ENCODE measurements at regions not wholly inside any gene's neighbourhood (a gene's known extent, or its start where the extent isn't known, plus 50 kb on each side); places are given as distances from the start of the nearest gene placed in this dataset.
"Not testable (repeated sequence)": the region's sequence is repeated elsewhere in the genome, so short reads cannot be mapped to it uniquely, and the experiment has no call there.

- Mint-ChIP-seq H3K27ac (no peak overlapping the region), H3K4me3 (no peak overlapping the region), H3K27me3 (peaks cover 4% of the 10 kb centered on the region), H3K4me1 (ENCODE audit: low read depth) (no peaks in the 10 kb centered on the region), H3K9me3 (ENCODE audit: low read depth) (no peaks in the 10 kb centered on the region), H3K36me3 (peaks cover 3% of the 10 kb centered on the region)
Observed at GRCh38 chr5:68681929-68682328, 411.9 kb upstream of the SLC30A5 start.

- Mint-ChIP-seq H3K4me3 (no peak overlapping the region), H3K4me1 (ENCODE audit: low read depth) (no peaks in the 10 kb centered on the region), H3K27ac (no peak overlapping the region), H3K9me3 (ENCODE audit: low read depth) (no peaks in the 10 kb centered on the region), H3K27me3 (peaks cover 4% of the 10 kb centered on the region), H3K36me3 (no peaks in the 10 kb centered on the region)
Observed at GRCh38 chr5:68682400-68683160, 411.2 kb upstream of the SLC30A5 start.

- Mint-ChIP-seq H3K9me3 (ENCODE audit: low read depth) (no peaks in the 10 kb centered on the region), H3K27ac (no peak overlapping the region), H3K27me3 (peaks cover 4% of the 10 kb centered on the region), H3K36me3 (no peaks in the 10 kb centered on the region), H3K4me3 (no peak overlapping the region), H3K4me1 (ENCODE audit: low read depth) (no peaks in the 10 kb centered on the region)
Observed at GRCh38 chr5:68683632-68684036, 410.2 kb upstream of the SLC30A5 start.

GRCh38 chr5:68685863-68686262 is 408.0 kb upstream of the SLC30A5 start:
- H3K36me3 Mint-ChIP-seq: peaks cover 2% of the 10 kb centered on the region
- no peak overlapping the region for H3K27ac Mint-ChIP-seq
- peaks cover 5% of the 10 kb centered on the region for H3K4me1 Mint-ChIP-seq (ENCODE audit: low read depth)
- no peaks in the 10 kb centered on the region for H3K27me3 Mint-ChIP-seq
- H3K4me3 Mint-ChIP-seq: no peak overlapping the region
- no peaks in the 10 kb centered on the region for H3K9me3 Mint-ChIP-seq (ENCODE audit: low read depth)

- H3K4me1 Mint-ChIP-seq (ENCODE audit: low read depth): peaks cover 5% of the 10 kb centered on the region
- H3K27ac Mint-ChIP-seq: no peak overlapping the region
- H3K9me3 Mint-ChIP-seq (ENCODE audit: low read depth): peaks cover 6% of the 10 kb centered on the region
- H3K27me3 Mint-ChIP-seq: no peaks in the 10 kb centered on the region
- peaks cover 9% of the 10 kb centered on the region for H3K36me3 Mint-ChIP-seq
- H3K4me3 Mint-ChIP-seq: no peak overlapping the region
Observed at GRCh38 chr5:68688547-68688946, 405.3 kb upstream of the SLC30A5 start.

GRCh38 chr5:68689010-68689409 is 404.8 kb upstream of the SLC30A5 start:
- Mint-ChIP-seq H3K27me3 (no peaks in the 10 kb centered on the region), H3K4me1 (ENCODE audit: low read depth) (peaks cover 5% of the 10 kb centered on the region), H3K36me3 (peaks cover 9% of the 10 kb centered on the region), H3K4me3 (no peak overlapping the region), H3K9me3 (ENCODE audit: low read depth) (peaks cover 6% of the 10 kb centered on the region), H3K27ac (no peak overlapping the region)

- H3K27me3 Mint-ChIP-seq; H3K27ac Mint-ChIP-seq; H3K4me3 Mint-ChIP-seq; H3K36me3 Mint-ChIP-seq; H3K9me3 Mint-ChIP-seq (ENCODE audit: low read depth); H3K4me1 Mint-ChIP-seq (ENCODE audit: low read depth): not testable (repeated sequence)
Observed at GRCh38 chr5:68691874-68692273, 401.9 kb upstream of the SLC30A5 start.

- Mint-ChIP-seq H3K27ac (no peak overlapping the region), H3K9me3 (ENCODE audit: low read depth) (peaks cover 8% of the 10 kb centered on the region)
Observed at GRCh38 chr5:68698025-68698940, 395.5 kb upstream of the SLC30A5 start.

GRCh38 chr5:68699966-68700365 is 393.8 kb upstream of the SLC30A5 start:
- no peaks in the 10 kb centered on the region for H3K27me3 Mint-ChIP-seq
- no peaks in the 10 kb centered on the region for H3K4me1 Mint-ChIP-seq (ENCODE audit: low read depth)
- peaks cover 8% of the 10 kb centered on the region for H3K36me3 Mint-ChIP-seq
- H3K9me3 Mint-ChIP-seq (ENCODE audit: low read depth): peaks cover 8% of the 10 kb centered on the region
- H3K27ac Mint-ChIP-seq: no peak overlapping the region
- no peak overlapping the region for H3K4me3 Mint-ChIP-seq

More at GRCh38 chr5:68698025-68698940, 395.5 kb upstream of the SLC30A5 start:
- H3K36me3 Mint-ChIP-seq: peaks cover 6% of the 10 kb centered on the region
- no peak overlapping the region for H3K4me3 Mint-ChIP-seq
- H3K27me3 Mint-ChIP-seq: no peaks in the 10 kb centered on the region
- no peaks in the 10 kb centered on the region for H3K4me1 Mint-ChIP-seq (ENCODE audit: low read depth)

GRCh38 chr5:68707575-68707974 is 386.2 kb upstream of the SLC30A5 start:
- Mint-ChIP-seq H3K9me3 (ENCODE audit: low read depth) (no peaks in the 10 kb centered on the region), H3K27me3 (no peaks in the 10 kb centered on the region), H3K36me3 (peaks cover 2% of the 10 kb centered on the region), H3K4me1 (ENCODE audit: low read depth) (peaks cover 25% of the 10 kb centered on the region), H3K4me3 (no peak overlapping the region), H3K27ac (no peak overlapping the region)

- H3K27ac Mint-ChIP-seq: peak overlapping the region; percentile 37
- H3K4me3 Mint-ChIP-seq: no peak overlapping the region
- no peaks in the 10 kb centered on the region for H3K9me3 Mint-ChIP-seq (ENCODE audit: low read depth)
- peaks cover 2% of the 10 kb centered on the region for H3K36me3 Mint-ChIP-seq
- H3K27me3 Mint-ChIP-seq: no peaks in the 10 kb centered on the region
- H3K4me1 Mint-ChIP-seq (ENCODE audit: low read depth): peaks cover 31% of the 10 kb centered on the region
Observed at GRCh38 chr5:68708156-68708841, 385.5 kb upstream of the SLC30A5 start.

- Mint-ChIP-seq H3K9me3 (ENCODE audit: low read depth) (no peaks in the 10 kb centered on the region), H3K4me1 (ENCODE audit: low read depth) (peaks cover 34% of the 10 kb centered on the region), H3K4me3 (no peak overlapping the region), H3K36me3 (peaks cover 2% of the 10 kb centered on the region), H3K27ac (no peak overlapping the region), H3K27me3 (no peaks in the 10 kb centered on the region)
Observed at GRCh38 chr5:68708842-68709170, 385.0 kb upstream of the SLC30A5 start.

- Mint-ChIP-seq H3K4me1 (ENCODE audit: low read depth) (peaks cover 34% of the 10 kb centered on the region), H3K36me3 (peaks cover 2% of the 10 kb centered on the region), H3K27me3 (no peaks in the 10 kb centered on the region), H3K27ac (no peak overlapping the region), H3K9me3 (ENCODE audit: low read depth) (no peaks in the 10 kb centered on the region), H3K4me3 (no peak overlapping the region)
Observed at GRCh38 chr5:68709239-68709638, 384.6 kb upstream of the SLC30A5 start.

GRCh38 chr5:68710514-68710913 is 383.3 kb upstream of the SLC30A5 start:
- Mint-ChIP-seq H3K9me3 (ENCODE audit: low read depth) (no peaks in the 10 kb centered on the region), H3K4me3 (peak overlapping the region; percentile 59), H3K4me1 (ENCODE audit: low read depth) (peaks cover 34% of the 10 kb centered on the region), H3K27ac (no peak overlapping the region), H3K36me3 (no peaks in the 10 kb centered on the region), H3K27me3 (no peaks in the 10 kb centered on the region)
